GM21367 (cell line): ENCODE measurements at regions not wholly inside any gene's neighbourhood (a gene's known extent, or its start where the extent isn't known, plus 50 kb on each side); places are given as distances from the start of the nearest gene placed in this dataset.
"Not testable (repeated sequence)": the region's sequence is repeated elsewhere in the genome, so short reads cannot be mapped to it uniquely, and the experiment has no call there.

Source experiments
- ATAC-seq: cut with Tn5 transposase; IDR thresholded peaks from one replicate; pipeline ENCODE4 v1.9.1; 2021; ENCODE audit not compliant: unreplicated experiment

- ATAC-seq, result no peak
Observed at GRCh38 chr5:42989190-42989589, 50.9 kb downstream of the ANXA2R start.

GRCh38 chr5:42988568-42988967, 51.6 kb downstream of the ANXA2R start:
- no peak for ATAC-seq

GRCh38 chr5:42985129-42986037, 54.7 kb downstream of the ANXA2R start:
- ATAC-seq, result no peak

- no peak for ATAC-seq
Observed at GRCh38 chr5:42984307-42984706, 55.8 kb downstream of the ANXA2R start.

GRCh38 chr5:42982107-42982622, 58.0 kb downstream of the ANXA2R start:
- ATAC-seq, result no peak

- not testable (repeated sequence) for ATAC-seq
Observed at GRCh38 chr5:42981417-42982106, 58.6 kb downstream of the ANXA2R start.

GRCh38 chr5:42981015-42981414, 59.1 kb downstream of the ANXA2R start:
- not testable (repeated sequence) for ATAC-seq

- not testable (repeated sequence) for ATAC-seq
Observed at GRCh38 chr5:42980391-42980790, 59.7 kb downstream of the ANXA2R start.

- ATAC-seq, result not testable (repeated sequence)
Observed at GRCh38 chr5:42979242-42979641, 60.9 kb downstream of the ANXA2R start.

GRCh38 chr5:42974536-42974935, 65.6 kb downstream of the ANXA2R start:
- ATAC-seq, result no peak

GRCh38 chr5:42970636-42971559, 69.2 kb downstream of the ANXA2R start:
- ATAC-seq, result no peak

GRCh38 chr5:42965934-42966333, 74.2 kb downstream of the ANXA2R start:
- ATAC-seq, result no peak

GRCh38 chr5:42963412-42963811, 76.7 kb downstream of the ANXA2R start:
- no peak for ATAC-seq

- no peak for ATAC-seq
Observed at GRCh38 chr5:42962124-42962523, 78.0 kb downstream of the ANXA2R start.

- no peak for ATAC-seq
Observed at GRCh38 chr5:42960506-42960905, 79.6 kb downstream of the ANXA2R start.

- ATAC-seq, result no peak
Observed at GRCh38 chr5:42956551-42956950, 83.6 kb downstream of the ANXA2R start.

- ATAC-seq, result no peak
Observed at GRCh38 chr5:42953041-42953440, 87.1 kb downstream of the ANXA2R start.

- ATAC-seq, result no peak
Observed at GRCh38 chr5:42952578-42952974, 87.5 kb downstream of the ANXA2R start.

GRCh38 chr5:42951293-42951840, 88.8 kb downstream of the ANXA2R start:
- peak; percentile 28 for ATAC-seq

GRCh38 chr5:42950456-42951292, 89.4 kb downstream of the ANXA2R start:
- ATAC-seq, result peak; percentile 36
